ENCODE measurements at regions not wholly inside any gene's neighbourhood (a gene's known extent, or its start where the extent isn't known, plus 50 kb on each side); places are given as distances from the start of the nearest gene placed in this dataset.
"Not testable (repeated sequence)": the region's sequence is repeated elsewhere in the genome, so short reads cannot be mapped to it uniquely, and the experiment has no call there.

- H3K9ac ChIP-seq (ENCODE audit: control insufficient read depth, insufficient read depth, low read length), result no peak overlapping the region
- H3K79me2 ChIP-seq (ENCODE audit: control insufficient read depth, insufficient read depth, low read length), result no peaks in the 10 kb centered on the region
- intact Hi-C loops (cut with micrococcal nuclease; ENCODE audit: unreplicated experiment) (no loop called here), in situ Hi-C loops (cut with MboI) (no loop called here)
- no peak overlapping the region for H2AFZ ChIP-seq (ENCODE audit: control insufficient read depth, low read depth, low read length)
- FAIRE-seq (no peak), ATAC-seq (no peak), DNase-seq (ENCODE audit: low read depth, low spot score) (no peak)
- no peaks in the 10 kb centered on the region for H3K4me1 ChIP-seq (ENCODE audit: control insufficient read depth, insufficient read depth, low read length)
- POLR2A ChIA-PET, result no interaction called here
- no peak overlapping the region for H3K4me2 ChIP-seq (ENCODE audit: control insufficient read depth, insufficient read depth)
- CTCF ChIA-PET, result no interaction called here
- no peaks in the 10 kb centered on the region for H3K36me3 ChIP-seq (ENCODE audit: control insufficient read depth in 2 of 2, insufficient read depth in 2 of 2, low read length in 1 of 2)
- WGBS (ENCODE audit: insufficient coverage, insufficient replicate concordance, low lambda C conversion rate, missing lambda C conversion rate), result 0% methylated on average over 2 of the region's 2 CpGs
- SMC1A ChIA-PET (ENCODE audit: uncharacterized antibody, unreplicated experiment), result no interaction called here
- no TSS peak for BruUV-seq (replicated peaks)
- H3K9me3 ChIP-seq (replicated peaks; ENCODE audit: control insufficient read depth, insufficient read depth, low read length), result no peaks in the 10 kb centered on the region
- TF ChIP-seq BMI1 (IDR thresholded peaks at IDR 0.05; ENCODE audit: borderline replicate concordance) (no peak), CEBPB (IDR thresholded peaks at IDR 0.05; ENCODE audit: borderline replicate concordance in 1 of 2, low read depth in 2 of 2, low read length in 2 of 2) (no peak), ZSCAN29 (IDR thresholded peaks at IDR 0.05) (no peak), YBX1 (IDR thresholded peaks at IDR 0.05) (no peak), YY1 (IDR thresholded peaks at IDR 0.05; ENCODE audit: low read depth, low read length) (no peak), USF1 (IDR thresholded peaks at IDR 0.05; ENCODE audit: borderline replicate concordance, extremely low read length, insufficient read depth, low read depth, low read length) (no peak), E4F1 (IDR thresholded peaks at IDR 0.05; ENCODE audit: borderline replicate concordance, partially characterized antibody) (no peak), MEF2A (IDR thresholded peaks at IDR 0.05; ENCODE audit: insufficient read depth, low read depth, low read length) (no peak), TARDBP (IDR thresholded peaks at IDR 0.05; ENCODE audit: borderline replicate concordance) (no peak), BACH1 (IDR thresholded peaks at IDR 0.05; ENCODE audit: borderline replicate concordance) (no peak), TCF12 (IDR thresholded peaks at IDR 0.05; ENCODE audit: low read depth, low read length) (no peak), FOS (IDR thresholded peaks at IDR 0.05; ENCODE audit: borderline replicate concordance, extremely low read depth, insufficient read length) (no peak)
- H3K4me3 ChIP-seq, result no peak overlapping the region
- no peaks in the 10 kb centered on the region for H3K27me3 ChIP-seq (replicated peaks in 1 of 2; ENCODE audit: control insufficient read depth in 2 of 2, insufficient read depth in 2 of 2, low read length in 1 of 2)
- no peaks in the 10 kb centered on the region for H4K20me1 ChIP-seq (ENCODE audit: control insufficient read depth, insufficient read depth)
- RAD21 ChIA-PET (ENCODE audit: unreplicated experiment), result no interaction called here
- no peak overlapping the region for H3K27ac ChIP-seq (ENCODE audit: control insufficient read depth, insufficient read depth)
Observed at GRCh38 chr10:111648046-111648445, 535.5 kb downstream of the GPAM start.

- DNase-seq (ENCODE audit: low read depth, low spot score); H3K4me1 ChIP-seq (ENCODE audit: control insufficient read depth, insufficient read depth, low read length); H2AFZ ChIP-seq (ENCODE audit: control insufficient read depth, low read depth, low read length); intact Hi-C loops (cut with micrococcal nuclease; ENCODE audit: unreplicated experiment); H3K27ac ChIP-seq (ENCODE audit: control insufficient read depth, insufficient read depth); H3K4me2 ChIP-seq (ENCODE audit: control insufficient read depth, insufficient read depth); H3K4me3 ChIP-seq; H3K27me3 ChIP-seq (replicated peaks in 1 of 2; ENCODE audit: control insufficient read depth in 2 of 2, insufficient read depth in 2 of 2, low read length in 1 of 2); H3K79me2 ChIP-seq (ENCODE audit: control insufficient read depth, insufficient read depth, low read length); CTCF ChIA-PET; RAD21 ChIA-PET (ENCODE audit: unreplicated experiment); POLR2A ChIA-PET; H3K9ac ChIP-seq (ENCODE audit: control insufficient read depth, insufficient read depth, low read length); in situ Hi-C loops (cut with MboI); SMC1A ChIA-PET (ENCODE audit: uncharacterized antibody, unreplicated experiment); H4K20me1 ChIP-seq (ENCODE audit: control insufficient read depth, insufficient read depth); H3K9me3 ChIP-seq (replicated peaks; ENCODE audit: control insufficient read depth, insufficient read depth, low read length); H3K36me3 ChIP-seq (ENCODE audit: control insufficient read depth in 2 of 2, insufficient read depth in 2 of 2, low read length in 1 of 2); BruUV-seq (replicated peaks); ATAC-seq; FAIRE-seq: not testable (repeated sequence)
- 0% methylated on average over 1 of the region's 1 CpG for WGBS (ENCODE audit: insufficient coverage, insufficient replicate concordance, low lambda C conversion rate, missing lambda C conversion rate)
Observed at GRCh38 chr10:111649080-111649479, 534.5 kb downstream of the GPAM start.
